IMR-90 (cell line): ENCODE measurements at regions not wholly inside any gene's neighbourhood (a gene's known extent, or its start where the extent isn't known, plus 50 kb on each side); places are given as distances from the start of the nearest gene placed in this dataset.

Source experiments
- ATAC-seq: fragments of 200-7000 bp; cut with Tn5 transposase; 2 replicates; pipeline ENCODE4 v1.9.1; 2020; ENCODE audit warnings: low read depth, mild to moderate bottlenecking, moderate library complexity
- BruUV-seq: library from RNA; stranded (reverse); fragments of 400-500 nt; replicated peaks from 2 replicates; lab custom pipeline; 2021; lab: Mats Ljungman, UMichigan
- CTCF ChIA-PET: fragments of 300-600 bp; formaldehyde crosslinking; extraction: SDS; loops from one replicate; lab custom pipeline; 2021; ENCODE audit warnings: antibody characterized with exemption; lab: Yijun Ruan, JAX
- POLR2A ChIA-PET: fragments of 300-600 bp; sonication (Branson Sonifier 250); formaldehyde crosslinking; loops from one replicate; lab custom pipeline; 2022; ENCODE audit warnings: antibody characterized with exemption; ENCODE audit not compliant: unreplicated experiment; lab: Charles Lee
- DNase-seq: peaks from one replicate; pipeline ENCODE4 v3.0.0; 2013
- H2AFZ ChIP-seq: replicated peaks from 2 replicates; pipeline ENCODE3; 2013; ENCODE audit warnings: low read length, mild to moderate bottlenecking; ENCODE audit not compliant: poor library complexity
- H2AK5ac ChIP-seq: 2 replicates; pipeline ENCODE4 v1.6.1; 2013; ENCODE audit warnings: low read depth, low read length, inconsistent platforms
- H2AK9ac ChIP-seq: replicated peaks from 2 replicates; pipeline ENCODE3; 2013; ENCODE audit warnings: mild to moderate bottlenecking, low read depth, low read length, moderate library complexity; ENCODE audit not compliant: poor library complexity
- H2BK120ac ChIP-seq: 2 replicates; pipeline ENCODE4 v1.6.1; 2013; ENCODE audit warnings: low read depth, low read length, inconsistent platforms
- H2BK15ac ChIP-seq: 3 replicates; pipeline ENCODE4 v1.6.1; 2013; ENCODE audit warnings: low read depth, low read length, inconsistent platforms
- H2BK20ac ChIP-seq: 2 replicates; pipeline ENCODE4 v1.6.1; 2013; ENCODE audit warnings: low read depth, mild to moderate bottlenecking, inconsistent platforms, low read length, moderate library complexity
- H2BK5ac ChIP-seq: 2 replicates; pipeline ENCODE4 v1.6.1; 2013; ENCODE audit warnings: mild to moderate bottlenecking, low read depth, low read length, inconsistent platforms; ENCODE audit not compliant: poor library complexity, severe bottlenecking
- H3K14ac ChIP-seq: replicated peaks from 2 replicates; pipeline ENCODE4 v1.6.1; 2013; ENCODE audit warnings: low read depth, low read length, inconsistent platforms
- H3K18ac ChIP-seq: 2 replicates; pipeline ENCODE4 v1.6.1; 2013; ENCODE audit warnings: low read depth, low read length, control low read depth
- H3K23ac ChIP-seq: 2 replicates; pipeline ENCODE4 v1.6.1; 2013; ENCODE audit warnings: low read depth, low read length, inconsistent platforms
- H3K27ac ChIP-seq: 2 replicates; pipeline ENCODE4 v1.5.1; 2013; ENCODE audit warnings: mild to moderate bottlenecking, control low read depth, low read length; ENCODE audit not compliant: insufficient read depth
- H3K27me3 ChIP-seq: 2 replicates; pipeline ENCODE4 v1.6.1; 2013; ENCODE audit warnings: low read length; ENCODE audit not compliant: control insufficient read depth, insufficient read depth
- H3K36me3 ChIP-seq: 2 replicates; pipeline ENCODE4 v1.6.1; 2013; ENCODE audit warnings: low read length, mixed read lengths; ENCODE audit not compliant: control insufficient read depth, insufficient read depth
- H3K4ac ChIP-seq: 2 replicates; pipeline ENCODE4 v1.6.1; 2013; ENCODE audit warnings: low read depth, low read length, inconsistent platforms
- H3K4me1 ChIP-seq: 2 replicates; pipeline ENCODE4 v1.6.1; 2013; ENCODE audit warnings: low read length, mixed read lengths; ENCODE audit not compliant: control insufficient read depth, insufficient read depth
- H3K4me2 ChIP-seq: 2 replicates; pipeline ENCODE4 v1.6.1; 2013; ENCODE audit warnings: low read depth, mild to moderate bottlenecking, control low read depth, low read length, moderate library complexity
- H3K4me3 ChIP-seq: 2 replicates; pipeline ENCODE4 v1.5.1; 2013; ENCODE audit warnings: low read depth, mild to moderate bottlenecking, control low read depth, low read length, moderate library complexity; ENCODE audit not compliant: insufficient read depth
- H3K56ac ChIP-seq: 2 replicates; pipeline ENCODE4 v1.6.1; 2013; ENCODE audit warnings: low read length, inconsistent platforms; ENCODE audit not compliant: insufficient read depth; ENCODE audit errors: extremely low read depth
- H3K79me1 ChIP-seq, 2 experiments: 2 replicates each; pipeline ENCODE4 v1.6.1; 2013; ENCODE audit warnings: low read length in 2 of 2, inconsistent platforms in 1 of 2, low read depth in 1 of 2
- H3K9ac ChIP-seq: 2 replicates; pipeline ENCODE4 v1.6.1; 2013; ENCODE audit warnings: low read depth, low read length, control low read depth
- H3K9me1 ChIP-seq: 2 replicates; pipeline ENCODE4 v1.6.1; 2013; ENCODE audit warnings: low read length, inconsistent platforms; ENCODE audit not compliant: insufficient read depth
- H3K9me3 ChIP-seq: 2 replicates; pipeline ENCODE4 v1.6.1; 2013; ENCODE audit warnings: low read length; ENCODE audit not compliant: control insufficient read depth, insufficient read depth
- H4K20me1 ChIP-seq: 2 replicates; pipeline ENCODE4 v1.6.1; 2013; ENCODE audit warnings: low read length, inconsistent platforms; ENCODE audit not compliant: insufficient read depth
- H4K5ac ChIP-seq: 2 replicates; pipeline ENCODE4 v1.6.1; 2013; ENCODE audit warnings: mild to moderate bottlenecking, low read depth, low read length, control low read depth
- H4K8ac ChIP-seq, 2 experiments: 2 replicates each; pipeline ENCODE4 v1.6.1; 2013; ENCODE audit warnings: low read depth in 2 of 2, low read length in 2 of 2, control low read depth in 1 of 2, inconsistent platforms in 1 of 2
- H4K91ac ChIP-seq: 2 replicates; pipeline ENCODE4 v1.6.1; 2013; ENCODE audit warnings: low read depth, low read length, inconsistent platforms; ENCODE audit not compliant: insufficient read depth
- CTCF ChIP-seq: conservative IDR thresholded peaks from 2 replicates; pipeline ENCODE4 v1.5.1; 2012; ENCODE audit warnings: mild to moderate bottlenecking, low read depth, low read length, improper control_type of control experiment
- FOS ChIP-seq: fragments of 150-350 bp; IDR thresholded peaks from 2 replicates; pipeline ENCODE4 v1.6.1; 2016; ENCODE audit warnings: low read depth, low read length
- MAFK ChIP-seq: IDR thresholded peaks from 2 replicates; pipeline ENCODE4 v1.6.1; 2012; ENCODE audit warnings: low read depth, low read length, improper control_type of control experiment
- MXI1 ChIP-seq: IDR thresholded peaks from 2 replicates; pipeline ENCODE4 v1.6.1; 2012; ENCODE audit warnings: low read depth, mild to moderate bottlenecking, low read length, moderate library complexity, borderline replicate concordance
- RAD21 ChIP-seq: IDR thresholded peaks from 2 replicates; pipeline ENCODE4 v1.6.1; 2012; ENCODE audit warnings: low read length, improper control_type of control experiment
- RFX5 ChIP-seq: IDR thresholded peaks from 2 replicates; pipeline ENCODE4 v1.8.0; 2012; ENCODE audit warnings: low read depth, mild to moderate bottlenecking, low read length, moderate library complexity
- USF2 ChIP-seq: fragments of 150-350 bp; IDR thresholded peaks from 2 replicates; pipeline ENCODE4 v1.6.1; 2017; ENCODE audit warnings: mild to moderate bottlenecking, antibody characterized with exemption, low read length, low read depth
- WGBS, 2 experiments: methylation state at CpG; one replicate each; pipeline versions ENCODE4 v1.1.5 to v1.1.7; 2013; ENCODE audit warnings: missing lambda C conversion rate in 2 of 2; ENCODE audit not compliant: insufficient read length in 1 of 2; ENCODE audit errors: extremely low coverage in 2 of 2; 5-methylcytosine and 5-hydroxymethylcytosine counted together
- dilution Hi-C: fragments of 300-500 bp; cut with HindIII; formaldehyde crosslinking; loops from one replicate; pipeline ENCODE4 v1.14.3; 2018; ENCODE audit warnings: low sequenced_read_pairs; ENCODE audit not compliant: unreplicated experiment
- in situ Hi-C: fragments of 300-500 bp; cut with MboI; formaldehyde crosslinking; loops from 3 replicates; pipeline ENCODE4 v1.14.3; 2019; ENCODE audit warnings: low sequenced_read_pairs, inconsistent platforms, mixed read lengths
- intact Hi-C: fragments of 100-400 bp; cut with micrococcal nuclease; formaldehyde crosslinking; loops from 2 replicates; pipeline ENCODE4 v1.10.0; 2022

GRCh38 chr2:200221055-200221955 lies 85.2 kb upstream of the SPATS2L start:
- no TSS peak for BruUV-seq
- Histone ChIP-seq H2AK9ac (no peak overlapping the region), H2AK5ac (no peak overlapping the region), H3K9ac (no peak overlapping the region), H3K4me3 (no peak overlapping the region), H2BK15ac (no peak overlapping the region), H2BK5ac (no peak overlapping the region), H3K14ac (no peak overlapping the region), H4K5ac (no peak overlapping the region; the same call in 1 of the 2 replicates), H2BK120ac (no peak overlapping the region), H3K27me3 (peaks cover 1% of the 10 kb centered on the region; the same call in 1 of the 2 replicates), H3K4ac (no peak overlapping the region), H4K20me1 (no peaks in the 10 kb centered on the region), H3K4me1 (peaks cover 5% of the 10 kb centered on the region), H2BK20ac (no peak overlapping the region), H3K4me2 (no peak overlapping the region), H4K91ac (no peak overlapping the region), H3K36me3 (no peaks in the 10 kb centered on the region), H4K8ac (no peak overlapping the region), H3K9me3 (no peaks in the 10 kb centered on the region), H3K23ac (no peak overlapping the region), H3K18ac (no peak overlapping the region), H3K9me1 (no peaks in the 10 kb centered on the region; the same call in 1 of the 2 replicates), H3K56ac (no peak overlapping the region), H3K79me1 (no peaks in the 10 kb centered on the region), H2AFZ (no peak overlapping the region), H3K27ac (no peak overlapping the region)
- dilution Hi-C loops (no loop called here), intact Hi-C loops (no loop called here), in situ Hi-C loops (no loop called here)
- CTCF ChIA-PET = no interaction called here
- DNase-seq (no peak), ATAC-seq (no peak)
- no peak for TF ChIP-seq MXI1
- TF ChIP-seq CTCF = no peak
- no peak for TF ChIP-seq MAFK
- no peak for TF ChIP-seq USF2
- no peak for TF ChIP-seq FOS
- TF ChIP-seq RFX5 = no peak
- no peak for TF ChIP-seq RAD21
- POLR2A ChIA-PET = no interaction called here
- WGBS, 2 experiments = 100% methylated on average over 2 of the region's 4 CpGs; no CpG with 5 or more reads in 1 of the 2 experiments
